Ishikawa (cell line): ENCODE measurements at regions not wholly inside any gene's neighbourhood (a gene's known extent, or its start where the extent isn't known, plus 50 kb on each side); places are given as distances from the start of the nearest gene placed in this dataset.

Source experiments
- CEBPB ChIP-seq: IDR thresholded peaks from 2 replicates; pipeline ENCODE4 v1.6.1; 2012
- EGR1 ChIP-seq: IDR thresholded peaks from 2 replicates; pipeline ENCODE4 v1.6.1; 2012
- EP300 ChIP-seq: IDR thresholded peaks from 2 replicates; pipeline ENCODE4 v1.6.1; 2012; ENCODE audit warnings: borderline replicate concordance
- FOXM1 ChIP-seq: IDR thresholded peaks from 2 replicates; pipeline ENCODE4 v1.6.1; 2012; ENCODE audit warnings: low read depth, borderline replicate concordance
- RAD21 ChIP-seq: IDR thresholded peaks from 2 replicates; pipeline ENCODE4 v1.6.1; 2012; ENCODE audit warnings: low read depth
- TAF1 ChIP-seq: IDR thresholded peaks from 2 replicates; pipeline ENCODE4 v1.6.1; 2012; ENCODE audit warnings: low read depth, mild to moderate bottlenecking
- TEAD4 ChIP-seq: IDR thresholded peaks from 2 replicates; pipeline ENCODE4 v1.6.1; 2012
- YY1 ChIP-seq: IDR thresholded peaks from 2 replicates; pipeline ENCODE4 v1.6.1; 2012; ENCODE audit warnings: low read depth
- TF ChIP-seq, protein P1 (sequence below): IDR thresholded peaks from 2 replicates; pipeline ENCODE4 v1.6.1; 2012; ENCODE audit warnings: low read depth, mild to moderate bottlenecking
- TF ChIP-seq, protein P2 (sequence below): IDR thresholded peaks from 2 replicates; pipeline ENCODE4 v1.6.1; 2012

GRCh38 chr5:12016159-12016746 is 112.0 kb upstream of the CTNND2 start:
- TF ChIP-seq TEAD4 (no peak), CEBPB (no peak), EP300 (no peak), TAF1 (no peak), EGR1 (no peak), RAD21 (no peak), FOXM1 (no peak), YY1 (no peak)
- TF ChIP-seq, protein P1, sequence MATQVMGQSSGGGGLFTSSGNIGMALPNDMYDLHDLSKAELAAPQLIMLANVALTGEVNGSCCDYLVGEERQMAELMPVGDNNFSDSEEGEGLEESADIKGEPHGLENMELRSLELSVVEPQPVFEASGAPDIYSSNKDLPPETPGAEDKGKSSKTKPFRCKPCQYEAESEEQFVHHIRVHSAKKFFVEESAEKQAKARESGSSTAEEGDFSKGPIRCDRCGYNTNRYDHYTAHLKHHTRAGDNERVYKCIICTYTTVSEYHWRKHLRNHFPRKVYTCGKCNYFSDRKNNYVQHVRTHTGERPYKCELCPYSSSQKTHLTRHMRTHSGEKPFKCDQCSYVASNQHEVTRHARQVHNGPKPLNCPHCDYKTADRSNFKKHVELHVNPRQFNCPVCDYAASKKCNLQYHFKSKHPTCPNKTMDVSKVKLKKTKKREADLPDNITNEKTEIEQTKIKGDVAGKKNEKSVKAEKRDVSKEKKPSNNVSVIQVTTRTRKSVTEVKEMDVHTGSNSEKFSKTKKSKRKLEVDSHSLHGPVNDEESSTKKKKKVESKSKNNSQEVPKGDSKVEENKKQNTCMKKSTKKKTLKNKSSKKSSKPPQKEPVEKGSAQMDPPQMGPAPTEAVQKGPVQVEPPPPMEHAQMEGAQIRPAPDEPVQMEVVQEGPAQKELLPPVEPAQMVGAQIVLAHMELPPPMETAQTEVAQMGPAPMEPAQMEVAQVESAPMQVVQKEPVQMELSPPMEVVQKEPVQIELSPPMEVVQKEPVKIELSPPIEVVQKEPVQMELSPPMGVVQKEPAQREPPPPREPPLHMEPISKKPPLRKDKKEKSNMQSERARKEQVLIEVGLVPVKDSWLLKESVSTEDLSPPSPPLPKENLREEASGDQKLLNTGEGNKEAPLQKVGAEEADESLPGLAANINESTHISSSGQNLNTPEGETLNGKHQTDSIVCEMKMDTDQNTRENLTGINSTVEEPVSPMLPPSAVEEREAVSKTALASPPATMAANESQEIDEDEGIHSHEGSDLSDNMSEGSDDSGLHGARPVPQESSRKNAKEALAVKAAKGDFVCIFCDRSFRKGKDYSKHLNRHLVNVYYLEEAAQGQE = no peak
- TF ChIP-seq, protein P2, sequence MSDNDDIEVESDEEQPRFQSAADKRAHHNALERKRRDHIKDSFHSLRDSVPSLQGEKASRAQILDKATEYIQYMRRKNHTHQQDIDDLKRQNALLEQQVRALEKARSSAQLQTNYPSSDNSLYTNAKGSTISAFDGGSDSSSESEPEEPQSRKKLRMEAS = no peak
